ENCODE measurements at regions not wholly inside any gene's neighbourhood (a gene's known extent, or its start where the extent isn't known, plus 50 kb on each side); places are given as distances from the start of the nearest gene placed in this dataset.

DNA sequence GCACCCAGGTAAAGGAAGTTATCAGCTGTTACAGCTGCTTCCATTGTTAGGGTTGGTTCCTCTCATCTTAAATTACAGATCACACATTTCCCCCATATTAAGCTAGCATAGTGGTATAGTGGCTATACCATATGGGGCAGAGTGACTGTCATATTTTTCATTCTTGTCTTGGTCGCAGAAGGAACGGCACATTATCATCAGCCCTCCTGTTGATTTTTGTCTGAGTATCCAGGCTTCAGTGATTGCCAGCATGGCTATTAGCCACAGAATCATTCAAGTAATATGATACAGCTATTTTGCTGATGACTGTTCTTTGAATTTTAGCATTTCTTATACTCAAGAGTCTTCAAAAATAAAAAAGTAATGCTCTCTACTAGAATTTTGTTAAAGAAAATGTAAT lies 240.9 kb downstream of the LIG4 start:
- no peak for TF ChIP-seq CTCF (IDR thresholded peaks at IDR 0.05)
- no peak for TF ChIP-seq POLR2A (IDR thresholded peaks at IDR 0.05)
